ENCODE measurements at regions not wholly inside any gene's neighbourhood (a gene's known extent, or its start where the extent isn't known, plus 50 kb on each side); places are given as distances from the start of the nearest gene placed in this dataset.

DNA sequence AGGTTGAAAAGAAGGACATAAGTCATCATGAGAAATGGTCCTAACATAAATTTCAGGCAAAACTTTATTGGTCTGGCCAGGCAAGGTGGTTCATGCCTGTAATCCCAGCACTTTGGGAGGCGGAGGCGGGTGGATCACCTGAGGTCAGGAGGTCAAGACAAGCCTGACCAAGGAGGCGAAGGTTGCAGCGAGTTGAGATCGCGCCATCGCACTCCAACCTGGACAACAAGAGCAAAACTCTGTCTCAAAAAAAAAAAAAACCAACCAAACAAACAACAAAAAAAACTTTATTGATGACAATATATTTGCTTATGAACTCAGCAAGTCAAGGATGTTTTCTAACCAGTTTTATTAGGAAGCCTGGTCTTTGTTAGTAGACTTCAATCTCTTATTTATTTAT lies 54.6 kb upstream of the ARHGAP21 start:
- TF ChIP-seq EZH2phosphoT487 (IDR thresholded peaks at IDR 0.05) = no peak
- TF ChIP-seq EZH2 (IDR thresholded peaks at IDR 0.05) = no peak
- TF ChIP-seq, protein P1, sequence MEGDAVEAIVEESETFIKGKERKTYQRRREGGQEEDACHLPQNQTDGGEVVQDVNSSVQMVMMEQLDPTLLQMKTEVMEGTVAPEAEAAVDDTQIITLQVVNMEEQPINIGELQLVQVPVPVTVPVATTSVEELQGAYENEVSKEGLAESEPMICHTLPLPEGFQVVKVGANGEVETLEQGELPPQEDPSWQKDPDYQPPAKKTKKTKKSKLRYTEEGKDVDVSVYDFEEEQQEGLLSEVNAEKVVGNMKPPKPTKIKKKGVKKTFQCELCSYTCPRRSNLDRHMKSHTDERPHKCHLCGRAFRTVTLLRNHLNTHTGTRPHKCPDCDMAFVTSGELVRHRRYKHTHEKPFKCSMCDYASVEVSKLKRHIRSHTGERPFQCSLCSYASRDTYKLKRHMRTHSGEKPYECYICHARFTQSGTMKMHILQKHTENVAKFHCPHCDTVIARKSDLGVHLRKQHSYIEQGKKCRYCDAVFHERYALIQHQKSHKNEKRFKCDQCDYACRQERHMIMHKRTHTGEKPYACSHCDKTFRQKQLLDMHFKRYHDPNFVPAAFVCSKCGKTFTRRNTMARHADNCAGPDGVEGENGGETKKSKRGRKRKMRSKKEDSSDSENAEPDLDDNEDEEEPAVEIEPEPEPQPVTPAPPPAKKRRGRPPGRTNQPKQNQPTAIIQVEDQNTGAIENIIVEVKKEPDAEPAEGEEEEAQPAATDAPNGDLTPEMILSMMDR (IDR thresholded peaks at IDR 0.05) = no peak
